CD14-positive monocyte (primary cell): ENCODE measurements at regions not wholly inside any gene's neighbourhood (a gene's known extent, or its start where the extent isn't known, plus 50 kb on each side); places are given as distances from the start of the nearest gene placed in this dataset.

Source experiments
- DNase-seq, 3 donors: peaks; one replicate each; pipeline ENCODE4 v3.0.0-alpha.2; 2011 to 2022
- H2AFZ ChIP-seq: 2 replicates; pipeline ENCODE4 v1.6.0; 2012; ENCODE audit warnings: mild to moderate bottlenecking, low read depth, low read length, inconsistent platforms; ENCODE audit not compliant: insufficient read depth, poor library complexity, severe bottlenecking
- H3K27ac ChIP-seq, 2 donors: 1 replicate in 1 of 2; 2 replicates in 1 of 2; pipeline ENCODE4 v1.5.1; 2012 to 2013; ENCODE audit warnings: low read length in 2 of 2, control low read depth in 1 of 2, inconsistent platforms in 1 of 2, low read depth in 1 of 2, mild to moderate bottlenecking in 1 of 2
- H3K27me3 ChIP-seq, 2 donors: one replicate each; pipeline versions ENCODE4 v1.6.0 to v1.6.1; 2011 to 2013; ENCODE audit warnings: low read length in 2 of 2; ENCODE audit not compliant: control insufficient read depth in 2 of 2, insufficient read depth in 2 of 2
- H3K36me3 ChIP-seq, 2 donors: replicated peaks in 1 of 2; 1 replicate in 1 of 2; 2 replicates in 1 of 2; pipeline versions ENCODE4 v1.5.1 to v1.6.1; 2012 to 2013; ENCODE audit warnings: low read length in 2 of 2, control low read depth in 1 of 2, inconsistent platforms in 1 of 2, mild to moderate bottlenecking in 1 of 2; ENCODE audit not compliant: insufficient read depth in 2 of 2, control insufficient read depth in 1 of 2
- H3K4me1 ChIP-seq, 2 donors: 1 replicate in 1 of 2; 2 replicates in 1 of 2; pipeline versions ENCODE4 v1.5.1 to v1.6.1; 2012 to 2013; ENCODE audit warnings: low read length in 2 of 2, control low read depth in 1 of 2, inconsistent platforms in 1 of 2, mild to moderate bottlenecking in 1 of 2, moderate library complexity in 1 of 2; ENCODE audit not compliant: insufficient read depth in 2 of 2, control insufficient read depth in 1 of 2
- H3K4me2 ChIP-seq: replicated peaks from 2 replicates; pipeline ENCODE3; 2012; ENCODE audit warnings: low read length, moderate library complexity, mild to moderate bottlenecking; ENCODE audit not compliant: poor library complexity, severe bottlenecking; ENCODE audit errors: extremely low read depth
- H3K4me3 ChIP-seq, 3 experiments: fragments of 200-600 bp in 1 of 3; sonication (generic) in 1 of 3; replicated peaks in 1 of 3; 1 replicate in 2 of 3; 2 replicates in 1 of 3; pipeline ENCODE4 v1.5.1; 2011 to 2013; ENCODE audit warnings: low read length in 3 of 3, mild to moderate bottlenecking in 3 of 3, control low read depth in 2 of 3, low read depth in 2 of 3, inconsistent platforms in 1 of 3, moderate library complexity in 1 of 3
- H3K79me2 ChIP-seq: 2 replicates; pipeline ENCODE4 v1.6.0; 2012; ENCODE audit warnings: mild to moderate bottlenecking, control low read depth, inconsistent platforms, low read length, moderate library complexity; ENCODE audit not compliant: insufficient read depth
- H3K9ac ChIP-seq: 2 replicates; pipeline ENCODE4 v1.6.0; 2017; ENCODE audit warnings: low read length, mild to moderate bottlenecking; ENCODE audit not compliant: insufficient read depth, poor library complexity, severe bottlenecking
- H3K9me3 ChIP-seq, 2 donors: replicated peaks in 1 of 2; 1 replicate in 1 of 2; 2 replicates in 1 of 2; pipeline versions ENCODE4 v1.5.1 to v1.6.1; 2012 to 2013; ENCODE audit warnings: low read length in 2 of 2, control low read depth in 1 of 2; ENCODE audit not compliant: control insufficient read depth in 1 of 2, insufficient read depth in 1 of 2
- H4K20me1 ChIP-seq: 2 replicates; pipeline ENCODE4 v1.6.0; 2012; ENCODE audit warnings: mild to moderate bottlenecking, low read length, control low read depth, moderate library complexity; ENCODE audit not compliant: insufficient read depth
- H3K27ac Mint-ChIP-seq, 7 donors: one replicate each; pipeline ENCODE4 v1.8.0; 2020; ENCODE audit warnings: mild to moderate bottlenecking in 7 of 7, mixed read lengths in 7 of 7, moderate library complexity in 6 of 7, inconsistent platforms in 2 of 7
- H3K27me3 Mint-ChIP-seq, 3 donors: one replicate each; pipeline ENCODE4 v1.8.0; 2021 to 2022; ENCODE audit warnings: low read depth in 3 of 3, mild to moderate bottlenecking in 3 of 3, mixed read lengths in 3 of 3, moderate library complexity in 3 of 3, inconsistent platforms in 1 of 3
- H3K36me3 Mint-ChIP-seq, 2 donors: one replicate each; pipeline ENCODE4 v1.8.0; 2020; ENCODE audit warnings: mixed read lengths in 2 of 2, inconsistent platforms in 1 of 2, mild to moderate bottlenecking in 1 of 2
- H3K4me1 Mint-ChIP-seq: one replicate; pipeline ENCODE4 v1.8.0; 2020; ENCODE audit warnings: mild to moderate bottlenecking, mixed read lengths
- H3K4me3 Mint-ChIP-seq, 2 donors: one replicate each; pipeline ENCODE4 v1.8.0; 2020; ENCODE audit warnings: mild to moderate bottlenecking in 2 of 2, mixed read lengths in 2 of 2, moderate library complexity in 1 of 2
- H3K9me3 Mint-ChIP-seq, 7 donors: one replicate each; pipeline ENCODE4 v1.8.0; 2020 to 2022; ENCODE audit warnings: mixed read lengths in 7 of 7, mild to moderate bottlenecking in 6 of 7, moderate library complexity in 6 of 7, inconsistent platforms in 2 of 7
- WGBS: methylation state at CpG from one replicate; pipeline ENCODE4 v1.1.5; 2013; ENCODE audit warnings: missing lambda C conversion rate; ENCODE audit not compliant: insufficient coverage; 5-methylcytosine and 5-hydroxymethylcytosine counted together
- intact Hi-C, 2 donors: fragments of 100-400 bp; cut with micrococcal nuclease; formaldehyde crosslinking; loops; one replicate each; pipeline versions ENCODE4 v1.15.0 to v1.15.1; 2023
- TF ChIP-seq, protein P1 (sequence below): fragments of 200-600 bp; IDR thresholded peaks from one replicate; pipeline ENCODE4 v1.8.0; 2022; ENCODE audit warnings: antibody characterized with exemption, mild to moderate bottlenecking

DNA sequence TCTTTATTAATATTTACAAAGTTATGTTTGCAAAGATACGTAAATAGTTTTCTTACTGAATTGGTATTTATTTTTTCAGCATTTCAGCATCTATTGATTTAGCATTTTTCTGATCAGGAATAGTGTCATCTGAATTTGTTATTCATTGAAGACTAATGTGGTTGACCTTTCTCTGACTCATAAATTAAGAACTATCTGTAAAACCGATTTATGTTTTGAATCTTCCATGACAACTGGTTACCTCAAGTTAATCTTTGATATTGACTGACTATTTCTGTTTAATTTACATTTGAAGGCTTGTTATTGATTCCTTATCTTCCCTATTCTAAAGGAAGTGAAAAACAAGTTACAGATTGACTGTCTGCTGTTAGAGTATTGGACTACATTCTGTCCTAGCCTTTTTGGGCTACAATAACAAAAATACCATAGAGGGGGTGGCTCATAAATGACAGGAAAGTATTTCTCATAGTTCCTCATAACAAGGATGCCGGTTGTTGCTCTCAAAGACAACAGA, 1131.4 kb downstream of the PLA2G4A start:
- H3K9ac ChIP-seq: no peak overlapping the region
- H3K4me1 ChIP-seq: no peaks in the 10 kb centered on the region
- no peak for DNase-seq
- H3K4me2 ChIP-seq: no peak overlapping the region
- H3K27me3 Mint-ChIP-seq: no peaks in the 10 kb centered on the region
- no peak overlapping the region for H3K27ac Mint-ChIP-seq
- no peak overlapping the region for H2AFZ ChIP-seq
- no peaks in the 10 kb centered on the region for H3K4me1 Mint-ChIP-seq
- H3K4me3 ChIP-seq: no peak overlapping the region
- intact Hi-C loops: no loop called here
- H3K79me2 ChIP-seq: no peaks in the 10 kb centered on the region
- H3K36me3 ChIP-seq: no peaks in the 10 kb centered on the region
- TF ChIP-seq, protein P1, sequence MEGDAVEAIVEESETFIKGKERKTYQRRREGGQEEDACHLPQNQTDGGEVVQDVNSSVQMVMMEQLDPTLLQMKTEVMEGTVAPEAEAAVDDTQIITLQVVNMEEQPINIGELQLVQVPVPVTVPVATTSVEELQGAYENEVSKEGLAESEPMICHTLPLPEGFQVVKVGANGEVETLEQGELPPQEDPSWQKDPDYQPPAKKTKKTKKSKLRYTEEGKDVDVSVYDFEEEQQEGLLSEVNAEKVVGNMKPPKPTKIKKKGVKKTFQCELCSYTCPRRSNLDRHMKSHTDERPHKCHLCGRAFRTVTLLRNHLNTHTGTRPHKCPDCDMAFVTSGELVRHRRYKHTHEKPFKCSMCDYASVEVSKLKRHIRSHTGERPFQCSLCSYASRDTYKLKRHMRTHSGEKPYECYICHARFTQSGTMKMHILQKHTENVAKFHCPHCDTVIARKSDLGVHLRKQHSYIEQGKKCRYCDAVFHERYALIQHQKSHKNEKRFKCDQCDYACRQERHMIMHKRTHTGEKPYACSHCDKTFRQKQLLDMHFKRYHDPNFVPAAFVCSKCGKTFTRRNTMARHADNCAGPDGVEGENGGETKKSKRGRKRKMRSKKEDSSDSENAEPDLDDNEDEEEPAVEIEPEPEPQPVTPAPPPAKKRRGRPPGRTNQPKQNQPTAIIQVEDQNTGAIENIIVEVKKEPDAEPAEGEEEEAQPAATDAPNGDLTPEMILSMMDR: no peak
- no peaks in the 10 kb centered on the region for H3K36me3 Mint-ChIP-seq
- no peaks in the 10 kb centered on the region for H4K20me1 ChIP-seq
- H3K9me3 Mint-ChIP-seq: peaks cover 0 to 5% (median 4%) of the 10 kb centered on the region in 7 donors
- H3K9me3 ChIP-seq: no peaks in the 10 kb centered on the region
- no peak overlapping the region for H3K4me3 Mint-ChIP-seq
- H3K27ac ChIP-seq: no peak overlapping the region
- no peaks in the 10 kb centered on the region for H3K27me3 ChIP-seq
- WGBS: no CpG with 5 or more reads among the region's 3 CpGs

GRCh38 chr1:187961895-187962294, 1133.1 kb downstream of the PLA2G4A start:
- Histone ChIP-seq H3K27me3 (no peaks in the 10 kb centered on the region), H4K20me1 (no peaks in the 10 kb centered on the region), H3K9ac (no peak overlapping the region), H3K9me3 (no peaks in the 10 kb centered on the region), H3K36me3 (no peaks in the 10 kb centered on the region), H3K4me2 (no peak overlapping the region), H2AFZ (no peak overlapping the region), H3K4me1 (no peaks in the 10 kb centered on the region), H3K79me2 (no peaks in the 10 kb centered on the region), H3K27ac (no peak overlapping the region), H3K4me3 (no peak overlapping the region)
- Mint-ChIP-seq H3K4me3 (no peak overlapping the region), H3K36me3 (no peaks in the 10 kb centered on the region), H3K9me3 (peaks cover 0 to 4% (median 0%) of the 10 kb centered on the region in 7 donors), H3K4me1 (no peaks in the 10 kb centered on the region), H3K27ac (no peak overlapping the region), H3K27me3 (no peaks in the 10 kb centered on the region)
- TF ChIP-seq, protein P1: no peak
- no peak for DNase-seq
- WGBS: no CpG with 5 or more reads among the region's 1 CpG
- intact Hi-C loops: no loop called here
